ENCODE measurements at regions not wholly inside any gene's neighbourhood (a gene's known extent, or its start where the extent isn't known, plus 50 kb on each side); places are given as distances from the start of the nearest gene placed in this dataset.

- Histone ChIP-seq H3K9ac (ENCODE audit: low read depth in 1 of 2, low read length in 2 of 2) (no peak overlapping the region), H3K4me1 (ENCODE audit: control insufficient read depth in 4 of 4, insufficient read depth in 4 of 4, low read length in 3 of 4) (no peaks in the 10 kb centered on the region), H3K9me3 (ENCODE audit: control insufficient read depth in 4 of 4, low read length in 3 of 4) (no peaks in the 10 kb centered on the region), H3K27ac (ENCODE audit: low read depth in 1 of 2, low read length in 2 of 2) (no peak overlapping the region), H3K27me3 (ENCODE audit: control insufficient read depth in 4 of 4, insufficient read depth in 4 of 4, low read length in 3 of 4) (peaks cover 0 to 4% (median 0%) of the 10 kb centered on the region in 4 donors), H3K36me3 (ENCODE audit: control insufficient read depth in 4 of 4, insufficient read depth in 3 of 4, low read depth in 1 of 4, low read length in 3 of 4) (no peaks in the 10 kb centered on the region), H3K4me3 (ENCODE audit: low read depth in 1 of 3, low read length in 3 of 3) (no peak overlapping the region)
- no peak for TF ChIP-seq TAF1 (conservative IDR thresholded peaks at IDR 0.05)
- TF ChIP-seq SP1 (IDR thresholded peaks at IDR 0.05) = no peak
- no peak for TF ChIP-seq YY1 (IDR thresholded peaks at IDR 0.05)
- no peak for TF ChIP-seq HNF4A (conservative IDR thresholded peaks at IDR 0.05)
- no peak for TF ChIP-seq EGR1 (IDR thresholded peaks at IDR 0.05; ENCODE audit: low read depth in 2 of 2)
- no peak for TF ChIP-seq GABPA (IDR thresholded peaks at IDR 0.05 in 1 of 2, conservative IDR thresholded peaks at IDR 0.05 in 1 of 2)
- TF ChIP-seq RXRA (IDR thresholded peaks at IDR 0.05) = no peak
- TF ChIP-seq JUND (IDR thresholded peaks at IDR 0.05) = no peak
- no peak for TF ChIP-seq RAD21 (IDR thresholded peaks at IDR 0.05)
- no peak for TF ChIP-seq HNF4G (IDR thresholded peaks at IDR 0.05)
- TF ChIP-seq ZBTB33 (IDR thresholded peaks at IDR 0.05) = no peak
- TF ChIP-seq FOXA1 (IDR thresholded peaks at IDR 0.05) = no peak
- TF ChIP-seq NR2F2 (IDR thresholded peaks at IDR 0.05) = no peak
- TF ChIP-seq ATF3 (IDR thresholded peaks at IDR 0.05) = no peak
- TF ChIP-seq FOXA2 (IDR thresholded peaks at IDR 0.05) = no peak
- no peak for TF ChIP-seq REST (IDR thresholded peaks at IDR 0.05)
- TF ChIP-seq, protein P1, sequence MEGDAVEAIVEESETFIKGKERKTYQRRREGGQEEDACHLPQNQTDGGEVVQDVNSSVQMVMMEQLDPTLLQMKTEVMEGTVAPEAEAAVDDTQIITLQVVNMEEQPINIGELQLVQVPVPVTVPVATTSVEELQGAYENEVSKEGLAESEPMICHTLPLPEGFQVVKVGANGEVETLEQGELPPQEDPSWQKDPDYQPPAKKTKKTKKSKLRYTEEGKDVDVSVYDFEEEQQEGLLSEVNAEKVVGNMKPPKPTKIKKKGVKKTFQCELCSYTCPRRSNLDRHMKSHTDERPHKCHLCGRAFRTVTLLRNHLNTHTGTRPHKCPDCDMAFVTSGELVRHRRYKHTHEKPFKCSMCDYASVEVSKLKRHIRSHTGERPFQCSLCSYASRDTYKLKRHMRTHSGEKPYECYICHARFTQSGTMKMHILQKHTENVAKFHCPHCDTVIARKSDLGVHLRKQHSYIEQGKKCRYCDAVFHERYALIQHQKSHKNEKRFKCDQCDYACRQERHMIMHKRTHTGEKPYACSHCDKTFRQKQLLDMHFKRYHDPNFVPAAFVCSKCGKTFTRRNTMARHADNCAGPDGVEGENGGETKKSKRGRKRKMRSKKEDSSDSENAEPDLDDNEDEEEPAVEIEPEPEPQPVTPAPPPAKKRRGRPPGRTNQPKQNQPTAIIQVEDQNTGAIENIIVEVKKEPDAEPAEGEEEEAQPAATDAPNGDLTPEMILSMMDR (IDR thresholded peaks at IDR 0.05; ENCODE audit: low read depth, low read length, missing input control) = no peak
- TF ChIP-seq, protein P2, sequence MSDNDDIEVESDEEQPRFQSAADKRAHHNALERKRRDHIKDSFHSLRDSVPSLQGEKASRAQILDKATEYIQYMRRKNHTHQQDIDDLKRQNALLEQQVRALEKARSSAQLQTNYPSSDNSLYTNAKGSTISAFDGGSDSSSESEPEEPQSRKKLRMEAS (IDR thresholded peaks at IDR 0.05) = no peak
- DNase-seq (ENCODE audit: low spot score) = no peak
- 69% methylated on average over 5 of the region's 5 CpGs for WGBS
Observed at GRCh38 chr21:24118738-24119459, 1488.4 kb downstream of the MRPL39 start.
